Posterior cingulate gyrus (tissue), 11 donors: ENCODE measurements at regions not wholly inside any gene's neighbourhood (a gene's known extent, or its start where the extent isn't known, plus 50 kb on each side); places are given as distances from the start of the nearest gene placed in this dataset.

Experiments used
- DNase-seq, 10 donors: peaks; one replicate each; pipeline versions ENCODE4 v3.0.0 to v3.0.0-alpha.2; 2020 to 2021; ENCODE audit warnings: mixed read lengths in 3 of 10
- intact Hi-C: fragments of 100-400 bp; cut with DNase I; formaldehyde crosslinking; loops from one replicate; pipeline ENCODE4 v1.15.1; 2023

DNA sequence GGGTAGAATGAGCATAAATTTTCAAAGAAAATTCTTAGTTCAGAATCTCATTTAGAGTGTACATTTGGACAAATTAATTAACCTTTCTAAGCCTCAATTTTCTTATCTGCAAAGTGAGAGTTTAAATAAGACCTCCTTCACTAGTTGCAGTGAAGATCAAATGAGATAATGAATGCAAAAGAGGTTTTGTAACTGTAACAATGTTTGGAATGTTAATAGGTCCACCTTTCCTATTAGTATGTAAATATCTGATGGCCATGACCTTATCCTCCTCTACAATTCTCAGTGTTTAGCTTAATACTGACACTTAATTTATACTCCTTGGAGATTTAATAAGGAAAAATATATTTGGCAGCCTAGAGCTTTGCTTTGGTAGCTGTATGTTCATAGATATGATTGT, 138.8 kb downstream of the GABRG1 start:
- no peak for DNase-seq
- intact Hi-C loops = no loop called here

DNA sequence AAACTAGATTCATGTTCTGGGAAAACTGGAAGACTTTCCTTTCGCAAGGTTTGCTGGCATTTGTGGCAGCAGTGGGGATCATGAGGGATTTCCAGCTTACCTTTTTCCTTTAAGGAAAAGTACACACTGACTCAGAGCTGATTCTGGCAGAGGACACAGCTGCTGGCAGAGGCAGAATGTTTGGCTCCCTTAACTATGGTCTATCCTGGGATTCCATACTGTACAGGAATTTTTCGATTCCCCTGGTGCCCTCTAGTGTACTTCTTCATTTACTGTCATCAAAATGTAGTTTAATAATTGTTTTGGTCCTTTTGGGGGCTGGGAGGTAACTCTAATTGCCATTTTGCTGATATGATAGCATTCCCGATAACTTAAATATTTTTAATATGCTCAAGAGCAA, 152.7 kb downstream of the GABRG1 start:
- intact Hi-C loops = no loop called here
- no peak for DNase-seq

- no peak for DNase-seq
- intact Hi-C loops = no loop called here
Measured at GRCh38 chr4:45957353-45957752, 166.5 kb downstream of the GABRG1 start.

DNA sequence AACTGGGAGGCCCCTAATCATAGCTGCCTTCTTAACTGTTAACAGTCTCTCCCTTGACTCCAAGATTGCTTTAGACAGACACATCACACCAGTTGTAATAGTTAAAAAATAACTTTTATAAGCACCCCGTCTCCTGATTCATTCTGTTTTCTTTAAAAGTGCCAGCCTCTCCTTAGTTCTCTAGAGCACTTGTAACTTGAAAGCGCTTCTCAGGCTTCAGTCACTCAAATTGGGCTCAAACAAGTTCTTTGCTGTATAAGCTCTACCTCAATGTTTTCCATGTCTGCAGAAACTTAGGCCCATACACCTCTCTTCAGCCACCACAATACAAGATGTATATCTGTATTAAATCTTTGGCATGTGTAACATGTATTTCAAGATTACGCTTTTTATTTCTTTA, 169.6 kb downstream of the GABRG1 start:
- DNase-seq = no peak
- intact Hi-C loops = no loop called here

- intact Hi-C loops = no loop called here
- DNase-seq = no peak
Measured at GRCh38 chr4:45951153-45951552, 172.7 kb downstream of the GABRG1 start.

DNA sequence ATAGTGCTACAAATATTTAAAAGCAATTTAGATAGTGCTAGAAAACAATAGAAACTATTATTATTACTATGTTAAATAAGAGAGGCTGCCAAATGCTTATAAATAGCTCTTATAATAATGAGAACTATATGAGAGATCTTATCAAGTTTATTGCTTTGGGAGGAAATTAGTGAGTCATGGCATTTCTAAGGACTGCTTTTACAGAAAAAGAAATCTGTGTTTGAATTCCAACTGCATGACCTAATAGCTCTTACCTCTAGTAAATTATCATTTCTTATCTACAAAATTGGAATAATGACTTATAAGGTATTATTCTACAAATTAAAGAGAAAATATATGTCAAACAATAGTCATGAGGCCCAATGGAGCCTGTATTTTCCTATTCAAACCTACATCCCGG, 177.2 kb downstream of the GABRG1 start:
- no peak for DNase-seq
- intact Hi-C loops = no loop called here

GRCh38 chr4:45944000-45944399, 179.9 kb downstream of the GABRG1 start:
- no peak for DNase-seq
- intact Hi-C loops = no loop called here

GRCh38 chr4:45939056-45939455, 184.8 kb downstream of the GABRG1 start:
- intact Hi-C loops = no loop called here

DNA sequence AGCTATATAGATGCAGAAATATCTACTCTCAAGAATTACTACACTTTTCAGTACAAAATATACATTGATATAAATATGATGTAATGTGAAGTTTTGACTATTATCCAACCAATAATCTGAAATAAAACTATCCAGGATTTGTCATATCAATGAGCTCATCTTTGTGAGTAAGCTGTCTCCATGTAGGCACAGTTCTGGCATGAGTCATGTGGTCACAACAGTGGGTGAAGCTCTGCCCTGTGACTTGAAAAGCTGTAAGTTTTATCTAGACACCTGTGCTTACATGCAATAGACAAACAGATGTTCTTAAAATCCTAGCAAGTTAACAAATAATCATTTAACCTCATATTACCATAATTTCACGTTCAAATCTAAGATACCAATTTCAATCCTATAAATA, 192.7 kb downstream of the GABRG1 start:
- intact Hi-C loops = no loop called here
- no peak for DNase-seq

More at GRCh38 chr4:45939056-45939455, 184.8 kb downstream of the GABRG1 start:
- no peak for DNase-seq

DNA sequence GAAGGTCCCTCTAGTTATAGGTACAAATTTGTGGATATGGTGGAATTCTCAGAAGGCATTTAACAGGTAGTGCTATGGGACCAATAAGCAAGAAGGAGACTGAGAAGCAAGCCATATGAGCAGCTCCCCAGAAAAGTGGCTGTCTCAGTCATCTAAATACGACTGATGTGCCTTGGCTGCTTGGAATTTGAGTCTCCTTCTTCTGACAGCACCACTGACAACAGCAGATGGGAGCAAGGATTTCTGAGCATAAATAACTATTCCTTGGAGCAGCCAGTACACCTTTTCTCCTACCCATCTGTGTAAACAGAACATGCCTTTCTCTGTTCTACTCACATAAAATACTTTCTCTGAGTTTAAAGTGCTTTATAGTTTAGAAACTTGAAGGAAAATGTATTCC, 196.2 kb downstream of the GABRG1 start:
- intact Hi-C loops = no loop called here
- no peak for DNase-seq

GRCh38 chr4:45925809-45926208, 198.0 kb downstream of the GABRG1 start:
- intact Hi-C loops = no loop called here
- no peak for DNase-seq

DNA sequence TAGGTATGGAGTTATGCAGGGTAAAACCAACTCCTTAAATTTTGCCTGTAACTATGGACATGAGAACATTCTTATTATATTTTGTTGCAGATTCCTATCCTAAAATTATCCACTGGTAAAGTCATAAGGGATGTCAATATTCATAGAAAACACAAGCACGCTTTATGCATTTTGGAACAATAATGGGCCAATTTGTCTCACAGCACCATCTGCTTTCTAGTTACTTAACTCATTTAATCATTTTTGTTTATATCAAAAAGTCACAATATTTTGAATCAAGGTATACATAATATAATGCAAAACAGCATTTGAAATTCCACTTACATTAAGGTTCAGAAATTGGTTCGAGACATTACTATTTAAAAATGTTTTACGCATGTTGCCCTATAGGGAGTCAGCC, 203.0 kb downstream of the GABRG1 start:
- intact Hi-C loops = no loop called here
- DNase-seq = no peak

- DNase-seq = no peak
- intact Hi-C loops = no loop called here
Measured at GRCh38 chr4:45910511-45910910, 213.3 kb downstream of the GABRG1 start.

GRCh38 chr4:45897946-45898585, 225.8 kb downstream of the GABRG1 start:
- intact Hi-C loops = no loop called here
- no peak for DNase-seq

DNA sequence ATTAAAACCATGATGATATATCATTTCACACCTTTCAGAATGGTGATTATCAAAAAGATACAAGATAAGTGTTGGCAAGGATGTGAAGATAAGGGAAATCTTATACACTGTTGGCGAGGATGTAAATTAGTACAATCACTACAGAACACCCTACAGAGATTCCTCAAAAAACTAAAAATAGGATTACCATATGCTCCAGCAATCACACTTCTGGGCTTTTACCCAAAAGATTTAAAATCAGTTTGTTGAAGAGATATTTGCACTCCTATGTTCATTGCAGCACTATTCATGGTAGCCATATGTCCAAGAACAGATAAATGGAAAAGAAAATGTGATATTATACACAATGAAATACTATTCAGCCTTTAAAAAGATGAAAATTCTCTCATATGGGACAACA, 240.4 kb downstream of the GABRG1 start:
- intact Hi-C loops = no loop called here
- DNase-seq = no peak

DNA sequence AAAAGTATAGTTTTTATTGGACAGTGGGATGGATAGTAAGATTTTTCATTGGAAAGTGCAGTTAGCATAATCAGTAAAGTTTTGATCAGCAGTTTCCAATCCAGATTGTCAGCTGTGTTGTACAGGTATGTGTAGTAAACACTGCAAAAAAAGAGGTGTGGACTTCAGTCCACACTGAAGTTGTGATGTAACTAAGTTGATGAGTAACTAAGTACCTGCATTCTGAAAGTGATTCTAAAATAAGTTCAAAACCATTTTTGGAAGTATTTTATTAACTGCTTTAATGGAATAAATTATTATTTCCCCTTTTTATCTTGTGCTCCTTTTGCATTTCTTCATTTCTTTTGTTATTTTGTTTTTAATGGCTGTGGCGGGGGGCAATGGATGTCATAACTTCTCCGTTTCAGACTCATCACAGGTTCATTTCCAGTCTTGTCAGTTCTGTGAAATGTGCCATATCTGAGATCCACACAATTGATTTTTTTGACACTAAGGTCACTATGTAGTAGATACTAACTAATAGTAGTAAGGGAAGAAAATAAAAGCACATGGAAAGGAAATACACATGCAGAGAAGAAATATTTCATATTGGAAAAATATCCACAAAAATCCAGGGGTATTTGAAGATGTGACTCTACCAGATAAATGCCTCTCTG, 247.5 kb downstream of the GABRG1 start:
- intact Hi-C loops = no loop called here

GRCh38 chr4:45869184-45869583, 254.7 kb downstream of the GABRG1 start:
- DNase-seq = no peak
- intact Hi-C loops = no loop called here

More for the DNA sequence above, 247.5 kb downstream of the GABRG1 start:
- DNase-seq = no peak

- DNase-seq = no peak
Measured at GRCh38 chr4:45865781-45866180, 258.1 kb downstream of the GABRG1 start.

DNA sequence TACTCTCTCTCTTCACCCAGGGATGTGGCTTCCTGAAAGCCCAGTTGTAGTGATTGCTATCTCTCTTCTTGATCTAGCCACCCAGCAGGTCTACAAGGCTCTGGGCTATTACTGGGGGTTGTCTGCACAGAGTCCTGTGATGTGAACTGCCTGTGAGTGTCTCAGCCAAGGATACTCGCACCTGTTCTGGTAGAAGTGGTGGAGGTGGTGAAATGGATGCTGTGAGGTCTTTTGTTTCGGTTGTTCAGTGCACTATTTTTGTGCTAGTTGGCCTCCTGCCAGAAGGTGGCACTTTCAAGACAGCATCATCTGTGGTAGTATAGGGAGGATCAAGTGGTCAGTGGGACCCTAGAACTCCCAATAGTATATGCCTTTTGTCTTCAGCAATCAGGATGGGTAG, 268.0 kb downstream of the GABRG1 start:
- intact Hi-C loops = no loop called here
- peak in 1 of 10 donors; percentile 22 for DNase-seq

More at GRCh38 chr4:45865781-45866180, 258.1 kb downstream of the GABRG1 start:
- intact Hi-C loops = no loop called here

DNA sequence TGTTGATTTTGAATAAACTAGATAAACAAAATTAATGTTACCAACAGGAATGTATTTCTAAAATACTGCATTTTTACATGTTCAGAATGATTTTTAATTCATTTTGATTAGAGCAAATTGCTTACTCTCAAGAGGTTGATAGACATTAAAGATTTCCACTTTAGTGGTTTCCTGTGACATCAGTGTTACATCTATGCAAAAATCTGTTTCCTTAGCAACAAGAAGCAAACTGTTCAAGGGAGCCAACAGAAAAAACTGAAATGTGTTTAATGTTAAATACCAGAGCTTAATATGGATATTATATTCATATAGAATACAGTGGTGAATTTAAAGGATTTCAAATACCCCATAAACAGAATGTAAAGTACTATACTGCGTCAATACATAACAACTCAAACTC, 277.8 kb downstream of the GABRG1 start:
- intact Hi-C loops = no loop called here
- DNase-seq = no peak

DNA sequence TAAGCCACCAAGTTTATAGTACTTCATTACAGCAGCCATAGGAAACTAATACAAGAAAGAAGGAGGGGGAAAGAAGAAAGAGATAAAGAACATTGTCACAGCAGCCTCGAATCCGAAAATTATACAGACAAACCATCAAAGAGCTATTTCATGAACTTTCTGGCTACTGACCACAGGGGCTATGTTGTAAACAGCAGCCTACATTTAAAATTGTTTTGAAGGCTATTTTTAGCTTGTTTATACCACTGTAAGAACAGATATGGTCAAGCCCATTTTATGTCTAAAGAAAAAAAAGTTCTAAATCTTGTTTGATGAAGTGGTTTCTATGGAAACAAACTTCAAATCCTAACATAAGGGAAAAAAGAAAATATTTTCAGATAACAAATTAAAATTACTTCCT, 282.1 kb downstream of the GABRG1 start:
- intact Hi-C loops = no loop called here
- DNase-seq = no peak

DNA sequence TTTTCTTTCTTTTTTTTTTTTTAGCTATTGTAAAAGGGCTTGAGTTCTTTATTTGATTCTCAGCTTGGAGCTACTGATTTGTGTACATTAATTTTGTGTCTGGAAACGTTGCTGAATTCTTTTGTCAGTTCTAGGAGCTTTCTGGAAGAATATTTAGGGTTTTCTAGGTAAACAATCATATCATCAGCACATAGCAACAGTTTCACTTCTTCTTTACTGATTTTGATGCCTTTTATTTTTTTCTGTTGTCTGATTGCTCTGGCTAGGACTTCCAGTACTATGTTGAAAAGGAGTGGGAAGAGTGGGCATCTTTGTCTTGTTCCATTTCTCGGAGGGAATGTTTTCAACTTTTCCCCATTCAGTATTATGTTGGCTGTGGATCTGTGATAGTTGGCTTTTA, 292.2 kb downstream of the GABRG1 start:
- intact Hi-C loops = no loop called here
- DNase-seq = no peak

DNA sequence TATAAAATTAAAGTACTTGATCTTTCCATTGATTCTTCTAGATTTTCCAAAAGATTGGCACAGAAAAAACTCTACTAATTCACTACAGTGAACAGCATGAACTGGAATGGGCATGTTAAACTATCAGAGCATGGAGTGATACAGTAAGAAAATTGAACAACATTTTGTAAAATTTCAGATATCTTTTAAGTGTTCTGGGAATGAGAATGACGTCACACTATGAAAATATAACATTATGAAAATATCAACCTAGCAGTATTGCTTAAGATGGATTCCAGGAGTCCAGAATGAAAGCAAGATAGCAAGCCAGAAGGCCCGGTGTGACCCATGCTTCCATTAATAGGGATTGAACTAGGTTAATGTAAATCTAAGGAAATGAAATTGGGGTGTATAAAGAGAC, 319.9 kb downstream of the GABRG1 start:
- DNase-seq = no peak
- intact Hi-C loops = no loop called here
